Activated CD4-positive, alpha-beta T cell treated with anti-CD3 and anti-CD28 coated beads, Interleukin-2, amount 50 U/mL, for 24 hours (primary cell): ENCODE measurements at regions not wholly inside any gene's neighbourhood (a gene's known extent, or its start where the extent isn't known, plus 50 kb on each side); places are given as distances from the start of the nearest gene placed in this dataset.

Experiments used
- DNase-seq, 2 donors: peaks; one replicate each; pipeline ENCODE4 v3.0.0-alpha.2; 2020; ENCODE audit warnings: low read depth in 1 of 2, low spot score in 1 of 2

DNA sequence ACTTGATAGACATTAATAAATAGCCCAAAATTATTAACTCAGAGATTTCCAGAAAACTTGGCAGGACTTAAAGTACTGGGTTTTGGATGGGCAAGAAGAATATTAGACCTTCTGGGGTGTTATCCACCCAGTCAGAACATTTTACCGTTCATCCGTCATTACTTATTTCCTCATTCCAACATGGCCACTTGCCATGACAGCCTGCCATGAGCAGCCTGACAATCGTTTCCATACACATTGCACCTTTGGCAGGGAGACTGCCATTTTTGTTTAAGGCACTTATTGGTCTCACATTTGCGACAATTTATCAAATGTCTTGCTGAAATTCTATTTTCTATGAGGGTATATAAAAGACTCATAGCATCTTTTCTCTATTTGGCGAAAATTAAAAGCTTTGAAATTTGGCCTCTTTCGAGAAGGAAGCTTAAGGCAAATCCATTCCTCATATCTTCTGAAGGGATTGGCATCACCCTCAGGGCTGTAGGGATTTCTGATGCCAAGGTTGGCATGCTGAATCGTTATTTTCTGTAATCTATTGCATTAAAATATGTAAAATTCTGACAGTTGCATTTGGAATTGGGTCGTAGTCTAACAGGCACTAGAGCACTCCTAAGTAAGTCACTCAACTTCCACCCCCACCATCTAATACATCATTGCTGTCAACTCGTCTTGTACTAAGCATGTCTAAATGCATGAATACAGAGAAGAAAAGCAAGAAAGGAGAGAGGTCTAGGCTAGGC lies 406.3 kb upstream of the PIK3C3 start:
- no peak for DNase-seq

- DNase-seq = no peak
These were observed 409.7 kb upstream of the PIK3C3 start for GRCh38 chr18:41545091-41545888.

DNA sequence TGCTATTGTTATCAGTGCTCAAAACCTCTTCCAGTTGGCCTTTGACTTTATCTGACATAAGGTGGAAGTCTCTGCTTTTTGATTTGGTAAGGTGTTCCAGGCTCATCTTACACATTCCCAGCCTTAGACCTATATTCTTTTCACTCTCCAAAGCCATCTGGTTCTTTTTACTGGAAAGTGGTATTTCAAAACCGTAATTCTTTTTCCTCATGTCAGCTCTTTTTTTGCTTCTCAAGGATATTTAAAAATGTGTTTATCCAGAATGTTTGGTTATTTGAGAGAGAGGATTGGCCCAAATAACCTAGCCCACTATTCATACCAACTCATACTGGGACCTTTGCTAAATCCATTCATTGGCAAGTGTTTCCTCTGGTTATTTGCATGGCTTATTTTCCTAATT lies 411.2 kb upstream of the PIK3C3 start:
- no peak for DNase-seq

- DNase-seq = no peak
These were observed 414.7 kb upstream of the PIK3C3 start for GRCh38 chr18:41540237-41540871.

GRCh38 chr18:41538751-41539150 lies 416.3 kb upstream of the PIK3C3 start:
- DNase-seq = no peak

DNA sequence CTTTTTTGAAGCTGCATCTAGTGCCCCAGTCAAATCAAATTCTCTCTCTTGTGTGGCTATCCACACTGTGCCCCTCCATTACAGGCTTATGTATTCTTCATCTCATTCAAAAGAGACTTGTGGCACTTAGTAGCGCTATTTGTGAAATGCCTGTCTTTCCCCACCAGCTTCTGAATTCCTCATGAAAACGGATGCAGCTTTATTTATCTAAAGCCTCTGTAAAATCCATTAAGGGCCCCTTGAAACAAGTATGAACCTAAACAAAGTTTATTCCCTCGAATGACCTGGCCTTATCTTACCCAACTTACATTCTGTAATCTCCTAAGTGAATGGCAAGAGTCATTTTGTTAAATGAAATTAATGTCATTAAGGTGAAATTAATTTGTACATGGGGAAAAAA lies 417.4 kb upstream of the PIK3C3 start:
- no peak for DNase-seq

DNA sequence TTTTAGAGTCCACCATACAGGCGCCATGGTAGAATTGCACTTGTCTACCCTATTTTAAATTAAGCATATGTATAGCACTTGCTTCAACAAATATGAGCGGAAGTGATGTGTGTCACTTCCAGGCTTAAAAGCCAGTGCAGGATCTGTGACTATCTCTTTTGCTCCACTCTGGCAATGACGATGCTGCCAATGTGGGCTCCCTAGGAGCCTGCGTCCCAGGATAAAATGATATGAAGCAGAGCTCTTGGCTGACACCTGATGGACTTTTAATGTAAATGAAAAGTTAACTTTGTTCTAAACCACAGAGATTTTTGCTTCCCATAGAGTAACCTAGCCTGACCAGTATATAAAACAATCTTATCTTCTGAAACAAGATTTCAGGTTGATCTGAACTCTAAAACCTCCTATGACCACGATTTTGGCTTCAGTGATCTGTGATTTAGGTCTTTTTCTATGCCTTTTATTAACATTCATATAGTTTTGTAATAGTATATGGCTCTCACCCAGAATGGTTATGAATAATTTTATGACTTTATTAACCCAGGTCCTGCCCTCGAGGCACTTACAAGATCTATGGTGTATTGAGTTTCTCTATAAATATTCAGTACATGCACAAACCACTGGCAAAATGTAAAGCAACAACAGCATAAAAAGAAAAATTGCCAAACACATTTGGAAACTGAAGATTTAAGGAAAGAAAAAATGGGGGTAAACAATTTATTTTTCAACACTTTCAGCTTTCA lies 422.5 kb upstream of the PIK3C3 start:
- DNase-seq = no peak

DNA sequence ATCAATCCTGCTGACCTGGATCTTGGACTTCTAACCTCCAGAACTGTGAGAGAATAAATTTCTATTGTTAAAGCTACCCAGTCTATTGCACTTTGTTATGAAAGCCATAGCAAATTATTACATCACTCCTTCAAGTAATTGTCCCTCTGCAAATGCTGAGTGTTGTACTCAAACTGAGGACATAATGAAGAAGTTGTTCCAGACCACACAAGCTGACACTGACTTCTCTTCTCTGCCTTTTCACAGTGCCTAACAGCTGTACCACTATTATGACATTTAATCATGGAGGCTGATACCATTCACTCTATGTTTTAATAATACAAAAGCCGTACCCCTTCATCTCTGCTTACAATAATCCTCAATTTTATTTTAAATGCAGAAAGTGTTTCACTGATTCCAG lies 424.1 kb upstream of the PIK3C3 start:
- DNase-seq = no peak

DNA sequence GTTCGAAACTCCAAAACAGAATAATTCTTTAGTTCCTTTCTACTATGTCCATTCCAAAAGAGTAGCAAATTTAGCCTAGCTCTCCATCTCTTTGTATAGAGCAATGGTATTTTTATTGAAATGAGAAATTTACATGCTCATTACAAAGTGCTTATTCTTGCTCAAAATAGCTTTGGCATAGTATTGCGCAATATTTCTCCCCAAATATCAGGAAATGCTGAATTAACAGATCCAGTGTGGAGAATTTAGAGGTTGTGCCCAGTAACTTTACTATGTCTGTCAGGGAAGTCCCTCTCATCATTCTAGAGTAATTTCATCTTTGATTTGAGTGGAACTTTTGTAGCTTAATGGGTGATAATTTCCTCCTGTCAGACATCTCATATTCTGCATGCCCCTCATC lies 425.9 kb upstream of the PIK3C3 start:
- no peak for DNase-seq

DNA sequence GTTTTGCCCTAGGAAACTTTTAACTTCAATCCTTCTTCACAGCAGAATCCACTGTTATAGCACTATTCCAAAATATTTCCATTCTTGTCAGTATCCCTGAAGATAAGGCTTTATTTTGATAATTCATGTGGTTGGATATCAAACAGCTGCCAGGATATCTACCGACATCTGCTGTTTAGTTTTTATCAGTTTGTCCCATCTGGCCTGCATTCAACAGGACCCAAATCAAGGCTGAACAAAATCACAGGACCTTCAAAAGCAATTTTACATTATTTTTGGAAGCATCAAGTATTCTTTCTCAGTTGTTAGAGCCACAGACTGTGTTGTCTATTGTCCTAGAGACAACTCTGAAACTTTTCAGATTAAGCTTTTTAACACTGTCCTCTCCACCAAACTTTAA lies 429.0 kb upstream of the PIK3C3 start:
- DNase-seq = no peak

- DNase-seq = no peak
These were observed 430.2 kb upstream of the PIK3C3 start for GRCh38 chr18:41524674-41525470.

- no peak for DNase-seq
These were observed 437.9 kb upstream of the PIK3C3 start for GRCh38 chr18:41517142-41517541.

DNA sequence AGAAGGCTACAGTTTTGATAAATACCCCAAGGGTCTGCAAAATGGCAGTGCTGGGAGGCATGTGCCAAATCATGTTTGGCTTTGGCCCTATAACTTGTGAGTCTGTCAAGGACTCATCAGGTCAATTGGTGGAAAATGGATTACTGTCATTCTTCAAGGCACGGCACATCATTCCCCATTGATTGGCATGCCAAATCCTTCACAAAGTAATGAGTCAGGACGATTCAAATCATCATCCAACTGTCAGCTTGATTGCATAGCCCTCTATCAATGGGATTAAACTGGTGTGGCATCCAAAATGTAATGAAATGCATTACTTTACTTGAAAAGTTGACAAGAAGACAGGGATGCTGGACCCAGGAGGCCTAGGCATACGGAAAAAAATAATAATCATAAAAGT lies 441.6 kb upstream of the PIK3C3 start:
- DNase-seq = no peak

GRCh38 chr18:41504316-41504715 lies 450.7 kb upstream of the PIK3C3 start:
- no peak for DNase-seq

DNA sequence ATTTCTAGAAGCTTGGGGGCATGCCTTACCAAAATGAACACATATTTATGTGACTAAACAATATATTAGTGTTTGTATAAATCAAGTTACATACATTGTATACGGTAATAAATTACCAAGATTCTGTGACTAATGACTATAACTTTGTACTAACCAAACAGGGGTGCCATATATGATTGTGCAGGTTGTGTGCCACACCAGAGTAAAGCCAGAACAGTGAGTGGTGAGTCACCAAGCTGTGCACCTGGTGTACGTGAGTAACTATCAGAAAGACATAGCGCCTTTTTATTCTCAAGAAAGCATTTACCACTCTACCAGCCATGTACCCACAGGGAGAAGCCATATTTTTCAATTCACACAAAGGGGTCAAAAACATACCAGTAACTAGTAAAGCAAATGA lies 453.2 kb upstream of the PIK3C3 start:
- DNase-seq = no peak

- DNase-seq = no peak
These were observed 455.7 kb upstream of the PIK3C3 start for GRCh38 chr18:41499345-41499744.

- DNase-seq = no peak
These were observed 464.2 kb upstream of the PIK3C3 start for GRCh38 chr18:41490861-41491260.

DNA sequence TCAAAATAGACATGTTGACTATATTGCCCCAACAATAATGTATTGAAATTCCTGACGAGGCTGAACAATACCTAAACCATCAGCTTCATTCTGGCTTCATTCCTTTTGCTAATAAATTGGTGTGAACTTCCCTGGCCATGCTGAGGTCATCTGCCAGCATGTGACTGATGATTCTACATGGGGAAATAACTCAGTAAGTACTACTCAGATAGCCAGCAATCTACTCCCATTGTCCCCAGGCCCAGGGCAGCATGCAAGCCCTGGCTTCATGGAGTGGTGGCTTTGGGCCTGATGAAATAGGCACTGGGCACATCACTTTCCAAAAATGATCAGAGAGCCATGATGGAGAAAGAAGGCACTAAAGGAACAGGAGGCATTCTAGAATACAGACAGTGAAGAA lies 468.5 kb upstream of the PIK3C3 start:
- DNase-seq = no peak

DNA sequence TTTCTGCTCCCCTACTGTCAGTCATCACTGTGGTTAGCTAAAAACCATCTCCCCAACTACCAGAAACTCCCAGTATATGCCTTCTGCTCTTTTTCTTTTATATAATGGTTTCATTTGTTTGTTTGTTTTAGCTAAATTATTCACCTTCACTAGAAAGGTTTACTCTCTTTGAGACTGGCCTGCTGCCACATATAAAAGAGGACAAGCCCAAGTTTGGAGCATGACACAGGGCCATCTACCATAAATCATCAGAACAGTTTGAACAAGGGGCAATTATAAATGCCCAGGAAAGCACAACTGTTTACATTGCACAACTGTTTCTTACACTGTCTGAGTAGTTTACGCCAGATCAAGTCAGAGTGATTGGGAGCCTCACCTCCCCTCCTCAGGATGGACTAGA lies 471.0 kb upstream of the PIK3C3 start:
- no peak for DNase-seq

GRCh38 chr18:41482501-41482900 lies 472.5 kb upstream of the PIK3C3 start:
- no peak for DNase-seq
